Transverse colon (tissue), 1 donor: ENCODE measurements at regions not wholly inside any gene's neighbourhood (a gene's known extent, or its start where the extent isn't known, plus 50 kb on each side); places are given as distances from the start of the nearest gene placed in this dataset.

Source experiments
- EP300 ChIP-seq: sonication (generic); formaldehyde crosslinking; IDR thresholded peaks from one replicate; pipeline ENCODE4 v1.6.1; 2017; ENCODE audit warnings: antibody characterized with exemption, low read depth
- POLR2A ChIP-seq: fragments of 450-650 bp; IDR thresholded peaks from one replicate; pipeline ENCODE4 v1.6.1; 2016; ENCODE audit warnings: antibody characterized with exemption, mild to moderate bottlenecking, moderate library complexity

- TF ChIP-seq POLR2A (no peak), EP300 (no peak)
Observed at GRCh38 chr5:173411791-173412555, 83.8 kb upstream of the STC2 start.
